ENCODE measurements at regions not wholly inside any gene's neighbourhood (a gene's known extent, or its start where the extent isn't known, plus 50 kb on each side); places are given as distances from the start of the nearest gene placed in this dataset.

- peak; percentile 17 for DNase-seq (ENCODE audit: low read depth)
- no peak for TF ChIP-seq CTCF (IDR thresholded peaks at IDR 0.05; ENCODE audit: insufficient read depth, low read depth, low read length, missing control alignments)
- H3K4me3 ChIP-seq (ENCODE audit: low read length), result no peak overlapping the region
Observed at GRCh38 chr22:44557064-44557748, 59.2 kb upstream of the RTL6 start.

GRCh38 chr22:44555597-44555996, 57.6 kb upstream of the RTL6 start:
- TF ChIP-seq CTCF (IDR thresholded peaks at IDR 0.05; ENCODE audit: insufficient read depth, low read depth, low read length, missing control alignments), result no peak
- H3K4me3 ChIP-seq (ENCODE audit: low read length), result no peak overlapping the region
- DNase-seq (ENCODE audit: low read depth), result no peak

- peak; percentile 13 for DNase-seq (ENCODE audit: low read depth)
- no peak overlapping the region for H3K4me3 ChIP-seq (ENCODE audit: low read length)
- TF ChIP-seq CTCF (IDR thresholded peaks at IDR 0.05; ENCODE audit: insufficient read depth, low read depth, low read length, missing control alignments), result no peak
Observed at GRCh38 chr22:44555046-44555445, 57.0 kb upstream of the RTL6 start.

GRCh38 chr22:44554411-44554810, 56.4 kb upstream of the RTL6 start:
- TF ChIP-seq CTCF (IDR thresholded peaks at IDR 0.05; ENCODE audit: insufficient read depth, low read depth, low read length, missing control alignments), result no peak
- no peak overlapping the region for H3K4me3 ChIP-seq (ENCODE audit: low read length)
- DNase-seq (ENCODE audit: low read depth), result no peak

- peak; percentile 38 for DNase-seq (ENCODE audit: low read depth)
- no peak for TF ChIP-seq CTCF (IDR thresholded peaks at IDR 0.05; ENCODE audit: insufficient read depth, low read depth, low read length, missing control alignments)
- no peak overlapping the region for H3K4me3 ChIP-seq (ENCODE audit: low read length)
Observed at GRCh38 chr22:44550711-44551491, 52.9 kb upstream of the RTL6 start.

GRCh38 chr22:44549701-44550100, 51.7 kb upstream of the RTL6 start:
- TF ChIP-seq CTCF (IDR thresholded peaks at IDR 0.05; ENCODE audit: insufficient read depth, low read depth, low read length, missing control alignments), result no peak
- no peak for DNase-seq (ENCODE audit: low read depth)
- H3K4me3 ChIP-seq (ENCODE audit: low read length), result no peak overlapping the region
